ENCODE measurements at regions not wholly inside any gene's neighbourhood (a gene's known extent, or its start where the extent isn't known, plus 50 kb on each side); places are given as distances from the start of the nearest gene placed in this dataset.

DNA sequence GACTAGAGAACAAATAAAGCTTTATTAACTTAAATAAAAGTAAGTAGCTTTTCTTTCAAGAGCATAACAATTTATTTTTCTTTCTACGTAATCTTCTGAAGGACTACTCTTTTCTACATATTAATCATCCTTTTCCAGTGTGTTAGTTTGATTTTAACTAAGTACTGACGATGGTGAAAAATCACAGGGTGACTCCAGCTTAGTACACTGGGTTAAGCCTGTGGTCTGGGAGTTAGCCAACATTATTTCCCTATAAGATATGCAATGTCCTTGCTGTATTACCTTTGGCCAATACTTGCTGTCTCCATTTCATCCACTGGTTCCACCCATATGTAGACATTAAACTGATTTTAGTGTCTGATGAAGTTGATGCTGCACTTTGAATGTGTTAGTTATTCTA, 508.6 kb upstream of the SUCLG2 start:
- no peak for DNase-seq (ENCODE audit: low spot score)

DNA sequence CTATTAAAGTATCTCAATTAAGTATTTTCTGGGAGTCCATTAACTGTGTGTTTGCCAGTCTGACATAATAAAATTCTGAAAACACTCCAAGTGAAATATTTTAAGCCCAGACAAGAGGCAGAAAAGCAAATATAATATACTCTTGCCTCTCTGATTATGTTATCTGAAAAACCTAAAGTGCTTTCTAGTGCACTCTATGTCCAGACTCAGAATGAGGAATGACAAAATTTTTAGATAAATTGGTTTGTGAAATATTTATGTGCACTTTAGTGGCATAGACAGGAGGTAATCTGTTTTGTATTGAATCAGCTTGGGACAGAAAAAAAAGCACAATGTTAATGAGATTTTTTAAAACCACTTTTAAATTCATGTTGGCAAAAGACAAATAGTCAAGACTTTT, 508.2 kb upstream of the SUCLG2 start:
- DNase-seq (ENCODE audit: low spot score), result no peak

DNA sequence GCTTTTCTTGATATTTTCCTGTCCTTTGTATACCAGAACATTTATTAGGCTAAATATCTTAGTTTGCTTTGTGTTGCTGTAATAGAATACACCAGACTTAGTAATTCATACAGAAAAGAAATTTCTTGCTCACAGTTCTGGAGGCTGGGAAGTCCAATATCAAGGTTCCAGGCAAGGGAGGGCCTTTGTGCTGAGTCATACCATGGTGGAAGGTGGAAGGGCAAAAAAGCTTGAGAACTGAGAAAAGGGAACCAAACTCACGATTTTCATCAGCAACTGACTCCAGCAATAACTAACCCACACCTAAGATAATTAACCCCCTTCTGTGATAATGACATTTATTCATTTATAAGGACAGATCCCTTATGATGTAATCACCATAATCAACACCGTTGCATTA, 496.9 kb upstream of the SUCLG2 start:
- DNase-seq (ENCODE audit: low spot score), result no peak

DNA sequence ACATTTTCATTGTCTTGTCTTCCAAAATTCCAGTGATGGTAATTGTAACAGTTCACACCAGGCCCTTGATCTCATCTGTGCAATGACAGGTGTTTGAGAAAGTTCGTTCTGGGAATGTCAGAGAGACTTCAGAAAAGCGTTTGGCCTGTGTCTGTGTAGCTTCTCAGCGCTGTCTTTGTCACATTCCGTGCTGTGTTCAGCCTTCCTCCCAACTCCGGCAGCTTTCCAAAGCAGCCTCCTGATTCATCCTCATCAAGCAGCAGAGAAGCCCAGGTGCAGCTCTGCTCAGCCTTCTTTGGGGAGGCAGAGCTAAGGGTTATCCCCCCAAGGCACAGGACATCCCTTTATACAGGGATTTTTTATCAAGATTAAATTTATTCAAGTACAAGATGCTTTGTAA, 494.0 kb upstream of the SUCLG2 start:
- DNase-seq (ENCODE audit: low spot score), result no peak

DNA sequence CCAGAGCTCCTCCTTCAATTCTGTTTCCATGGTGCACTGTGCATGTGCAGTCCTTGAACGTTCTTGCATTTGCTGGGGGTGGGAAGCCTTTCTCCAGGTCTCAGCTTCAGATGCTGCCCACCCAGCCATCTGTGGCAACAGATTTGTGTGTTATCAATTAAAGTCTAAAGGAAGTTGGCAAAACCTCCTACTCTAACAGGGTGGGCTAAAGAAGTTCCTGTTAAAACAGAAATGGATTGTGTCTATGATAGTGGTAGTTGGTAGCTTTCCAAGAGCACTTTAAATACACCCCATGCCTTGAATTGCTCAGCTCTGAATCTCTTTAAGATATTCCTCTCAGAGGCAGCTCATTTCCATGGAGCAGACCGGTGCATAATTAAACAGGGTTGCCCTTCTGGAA, 488.0 kb upstream of the SUCLG2 start:
- no peak for DNase-seq (ENCODE audit: low spot score)

DNA sequence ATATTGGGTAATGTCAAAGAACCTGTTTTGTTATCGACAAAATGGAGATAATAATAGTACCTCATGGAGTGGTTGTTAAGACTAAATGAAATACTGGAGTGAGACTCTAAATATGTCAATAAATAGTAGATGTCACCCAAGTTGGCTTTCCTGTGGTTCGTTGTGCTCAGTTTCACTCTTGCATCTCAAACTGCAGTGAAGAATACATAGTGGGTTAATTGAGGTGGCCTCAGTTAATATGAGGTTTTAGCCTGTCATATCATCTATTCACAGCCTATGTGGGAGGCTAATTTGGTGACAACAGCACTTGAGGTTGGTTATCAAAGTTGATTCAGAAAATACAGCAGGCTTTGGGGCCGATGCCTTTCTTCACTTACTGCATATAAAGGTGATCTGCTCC, 485.5 kb upstream of the SUCLG2 start:
- no peak for DNase-seq (ENCODE audit: low spot score)

DNA sequence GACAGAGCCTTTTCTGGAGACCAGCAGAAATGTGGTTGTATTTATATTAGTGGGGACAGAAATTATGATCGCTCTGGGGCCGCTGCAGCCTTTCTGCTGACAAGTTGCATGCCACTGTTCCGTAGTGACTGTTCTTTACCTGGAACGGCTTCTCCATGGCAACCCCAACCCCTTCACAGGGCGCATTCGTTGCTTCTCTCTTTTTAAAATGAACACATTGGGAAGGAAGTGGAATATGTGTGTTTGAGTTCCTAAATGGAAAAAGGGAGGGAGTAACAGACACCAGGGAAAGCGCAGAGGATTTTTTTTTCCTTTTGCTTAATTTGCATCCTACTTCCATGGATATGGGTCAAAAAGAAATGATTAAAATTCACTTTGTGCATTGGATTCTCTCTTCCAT, 482.0 kb upstream of the SUCLG2 start:
- DNase-seq (ENCODE audit: low spot score), result no peak

DNA sequence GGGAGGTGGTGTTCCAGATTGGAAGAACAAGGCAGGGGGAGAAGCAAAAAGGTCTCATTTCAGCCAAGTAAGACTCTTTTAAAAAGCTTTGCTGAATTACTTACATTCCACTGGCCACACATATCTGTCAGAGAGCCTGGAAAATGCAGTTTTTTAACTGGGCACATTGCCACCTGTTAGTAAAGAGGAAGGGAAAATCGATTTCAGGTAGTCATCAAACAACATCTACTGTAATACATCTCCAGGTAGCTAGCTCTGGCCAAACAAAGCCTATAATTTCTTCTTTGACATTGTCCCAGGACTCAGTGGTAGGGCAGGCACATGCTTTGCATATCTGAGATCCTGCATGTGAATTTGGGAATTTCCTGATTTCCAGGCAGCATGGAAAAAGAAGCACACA, 480.7 kb upstream of the SUCLG2 start:
- DNase-seq (ENCODE audit: low spot score), result no peak

DNA sequence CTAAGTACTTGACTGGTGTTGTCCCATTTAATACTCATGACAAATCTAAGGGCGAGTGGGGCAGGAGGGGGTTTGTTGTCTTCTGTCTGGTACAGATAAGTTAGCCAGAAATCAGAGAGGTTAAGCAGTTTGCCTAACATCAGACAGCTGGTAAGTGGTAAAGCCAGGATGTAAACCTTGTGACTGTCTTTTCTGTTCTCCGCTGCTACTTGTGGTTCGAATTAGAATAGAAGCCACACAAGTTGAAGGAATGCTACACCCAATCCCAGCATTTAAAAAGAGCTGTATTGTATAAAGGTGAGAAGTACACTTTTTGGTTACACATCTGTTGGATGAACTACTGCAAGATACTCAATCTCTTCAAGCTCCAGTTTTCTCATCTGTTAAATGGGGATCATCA, 474.7 kb upstream of the SUCLG2 start:
- DNase-seq (ENCODE audit: low spot score), result no peak

DNA sequence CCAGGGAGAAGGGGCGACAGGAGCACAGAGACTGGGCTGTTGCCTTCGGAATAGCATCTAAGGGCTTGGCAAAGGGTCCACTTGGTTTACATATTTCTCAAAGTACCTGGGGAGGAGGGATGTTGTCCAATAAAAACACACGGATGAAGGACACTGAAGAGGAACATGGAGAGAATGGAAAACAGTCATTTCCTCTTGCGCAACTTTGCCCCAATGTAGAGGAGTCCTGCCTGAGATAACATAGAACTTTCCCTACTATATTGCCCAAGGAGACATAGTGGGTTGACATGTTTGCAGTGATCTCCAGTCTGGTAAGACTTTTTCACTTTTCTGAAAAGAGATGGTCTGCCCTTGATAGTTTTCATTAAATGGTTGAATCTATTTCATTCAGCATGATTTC, 468.8 kb upstream of the SUCLG2 start:
- no peak for DNase-seq (ENCODE audit: low spot score)

DNA sequence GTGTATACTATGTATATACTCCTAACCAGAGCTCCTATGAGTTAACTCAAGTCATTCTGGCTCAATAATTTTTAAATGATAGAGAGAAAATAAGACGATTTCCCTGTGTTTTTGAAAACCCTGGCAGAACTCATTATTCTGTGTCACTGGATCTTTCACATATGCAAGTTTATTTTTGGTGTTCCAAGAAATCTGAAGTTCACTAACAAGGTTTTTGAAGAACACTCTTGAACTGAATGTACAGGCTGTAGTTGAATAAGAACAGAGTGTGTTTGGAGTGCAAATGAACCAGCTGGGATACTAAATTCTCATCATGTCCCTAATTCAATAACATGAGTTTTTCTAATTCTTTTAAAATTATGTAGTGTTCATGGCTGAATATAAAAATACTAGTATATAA, 466.9 kb upstream of the SUCLG2 start:
- no peak for DNase-seq (ENCODE audit: low spot score)

DNA sequence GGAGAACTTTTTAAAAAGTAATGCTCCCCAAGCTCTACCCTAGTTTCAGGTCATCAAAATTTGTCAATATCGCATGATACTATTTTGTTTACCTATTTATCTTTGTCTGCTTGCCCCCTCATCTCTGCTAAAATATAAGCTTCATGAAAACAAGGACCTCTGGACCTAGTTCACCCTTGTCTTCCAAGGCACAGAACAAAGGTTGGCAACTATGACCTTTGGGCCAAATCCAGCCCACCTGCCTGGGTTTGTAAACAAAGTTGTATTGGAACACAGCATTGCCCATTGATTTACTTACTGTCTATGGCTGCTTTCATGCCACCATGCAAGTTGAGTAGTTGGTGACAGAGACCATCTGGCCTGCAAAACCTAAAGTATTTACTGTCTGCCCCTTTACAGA, 462.2 kb upstream of the SUCLG2 start:
- no peak for DNase-seq (ENCODE audit: low spot score)

DNA sequence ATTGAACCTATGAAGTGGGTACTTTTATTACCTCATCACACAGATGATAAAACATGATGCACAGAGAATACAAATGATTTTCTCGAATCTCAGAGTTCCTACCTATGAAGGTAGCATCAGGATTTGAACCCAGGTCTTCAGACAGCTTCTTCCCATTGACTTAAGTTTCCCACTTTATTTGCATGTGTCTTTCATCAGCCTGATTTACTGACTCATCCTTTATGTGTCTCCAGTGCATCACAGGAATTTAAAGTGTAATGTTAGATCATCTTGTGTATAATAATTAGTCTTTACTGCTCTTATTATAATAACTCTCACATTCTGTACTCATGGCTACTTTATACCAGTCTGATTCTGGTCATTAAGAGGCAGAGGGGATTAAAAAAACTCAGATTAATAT, 449.4 kb upstream of the SUCLG2 start:
- no peak for DNase-seq (ENCODE audit: low spot score)

DNA sequence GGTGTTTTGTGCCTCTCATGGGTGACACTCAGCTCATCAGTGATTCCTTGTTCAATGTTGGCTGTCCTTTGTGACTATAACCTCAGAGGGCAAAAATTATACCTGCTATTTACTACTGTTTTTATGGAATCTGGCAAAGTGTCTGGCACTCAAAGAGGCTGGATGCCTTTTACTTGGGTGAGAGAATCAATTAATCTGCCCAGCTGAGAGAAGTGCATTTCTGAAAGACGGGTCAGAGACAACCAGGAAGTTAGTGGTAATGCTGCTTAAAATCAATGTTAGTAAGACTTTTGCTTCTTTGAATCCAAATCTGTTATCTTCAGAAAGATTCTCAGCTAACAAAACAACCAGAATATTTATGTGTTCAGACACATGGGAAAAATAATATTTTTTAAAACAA, 436.2 kb upstream of the SUCLG2 start:
- DNase-seq (ENCODE audit: low spot score), result no peak

DNA sequence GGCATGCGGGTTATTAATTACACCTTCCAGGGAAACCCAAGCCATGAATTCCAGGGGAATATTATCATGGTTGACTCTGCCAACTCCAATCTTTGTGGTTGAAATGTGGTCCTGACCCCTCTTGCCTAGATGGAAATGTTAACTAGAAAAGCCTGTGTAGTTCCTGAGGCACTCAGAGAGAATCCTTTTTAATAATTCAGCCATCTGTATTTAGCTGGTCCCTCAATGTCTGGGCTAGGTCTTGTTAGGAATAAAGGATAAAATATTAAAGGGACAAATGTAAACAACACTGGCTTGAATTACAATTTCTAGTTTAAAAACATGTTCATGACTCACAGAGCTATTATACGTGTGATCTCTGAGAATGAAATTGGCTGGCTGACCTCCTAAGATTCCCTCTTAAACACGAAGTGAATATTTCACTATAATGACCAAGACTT, 435.2 kb upstream of the SUCLG2 start:
- no peak for DNase-seq (ENCODE audit: low spot score)

DNA sequence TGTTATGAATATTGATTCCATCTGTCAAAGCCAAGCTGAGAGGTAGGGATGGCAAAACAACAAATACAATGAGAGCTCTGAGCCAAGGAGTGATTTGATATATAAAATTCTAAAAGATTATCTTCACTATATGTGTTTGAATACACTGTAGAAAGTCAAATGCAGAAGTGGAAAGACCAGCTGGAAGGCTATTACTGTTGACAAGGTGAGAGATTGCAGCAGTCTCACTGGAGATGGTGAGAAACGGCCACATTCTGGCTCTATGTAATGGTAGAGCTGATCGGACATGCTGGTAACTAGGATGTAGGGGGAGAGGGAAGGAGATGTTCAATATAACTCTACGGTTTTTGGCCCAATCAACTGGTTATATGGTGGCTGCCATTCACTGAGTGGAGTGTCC, 434.2 kb upstream of the SUCLG2 start:
- no peak for DNase-seq (ENCODE audit: low spot score)

DNA sequence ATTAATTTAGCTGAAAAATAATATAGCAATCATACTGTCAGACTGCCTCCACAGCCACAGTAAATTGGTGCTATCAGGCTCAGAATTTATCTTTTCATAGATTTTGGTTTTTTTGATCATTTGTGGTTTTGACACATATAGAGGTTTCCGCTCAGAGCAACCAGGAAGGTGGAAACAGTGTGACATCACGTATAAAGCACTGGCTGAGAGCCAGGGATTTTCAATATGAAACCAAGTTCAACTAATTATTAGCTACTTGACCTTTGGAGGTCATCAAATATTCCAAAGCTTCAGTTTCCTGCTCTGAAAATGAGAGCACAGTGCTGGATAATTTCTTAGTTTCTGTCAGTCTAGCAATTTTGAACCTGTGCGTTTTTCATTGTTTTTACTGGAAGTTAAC, 433.8 kb upstream of the SUCLG2 start:
- DNase-seq (ENCODE audit: low spot score), result no peak

DNA sequence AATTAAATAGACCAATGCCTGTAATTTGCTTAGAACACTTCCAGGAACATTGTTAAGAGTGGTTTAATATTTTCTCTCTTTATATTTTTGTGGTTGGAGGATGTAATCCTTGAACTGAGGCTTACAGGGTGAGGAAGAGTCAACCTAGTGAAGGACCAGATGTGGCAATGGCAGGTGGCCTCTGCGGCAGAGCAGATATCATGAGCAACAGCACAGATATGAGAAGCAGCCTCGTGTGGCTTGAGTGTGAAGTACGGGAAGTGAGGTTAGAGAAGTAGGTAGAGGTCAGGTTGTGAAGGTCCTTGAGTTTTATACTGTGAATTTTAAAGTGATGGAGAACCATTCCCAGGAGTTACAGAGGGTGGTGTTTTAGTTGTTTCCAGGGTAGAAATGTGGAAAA, 417.6 kb upstream of the SUCLG2 start:
- no peak for DNase-seq (ENCODE audit: low spot score)

DNA sequence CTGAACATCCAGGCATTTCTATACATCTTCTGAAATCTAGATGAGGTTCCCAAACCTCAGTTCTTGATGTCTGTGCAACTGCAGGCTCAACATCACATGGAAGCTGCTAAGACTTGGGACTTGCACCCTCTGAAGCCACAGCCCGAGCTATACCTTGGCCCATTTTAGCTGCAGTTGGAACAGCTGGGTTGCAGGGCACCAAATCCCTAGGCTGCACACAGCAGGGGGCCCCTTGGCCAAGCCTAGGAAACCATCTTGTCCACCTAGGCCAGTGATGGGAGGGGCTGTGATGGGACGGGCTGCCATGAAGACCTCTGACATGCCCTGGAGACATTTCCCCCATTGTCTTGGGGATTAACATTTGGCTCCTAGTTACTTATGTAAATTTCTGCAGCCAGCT, 415.8 kb upstream of the SUCLG2 start:
- no peak for DNase-seq (ENCODE audit: low spot score)

DNA sequence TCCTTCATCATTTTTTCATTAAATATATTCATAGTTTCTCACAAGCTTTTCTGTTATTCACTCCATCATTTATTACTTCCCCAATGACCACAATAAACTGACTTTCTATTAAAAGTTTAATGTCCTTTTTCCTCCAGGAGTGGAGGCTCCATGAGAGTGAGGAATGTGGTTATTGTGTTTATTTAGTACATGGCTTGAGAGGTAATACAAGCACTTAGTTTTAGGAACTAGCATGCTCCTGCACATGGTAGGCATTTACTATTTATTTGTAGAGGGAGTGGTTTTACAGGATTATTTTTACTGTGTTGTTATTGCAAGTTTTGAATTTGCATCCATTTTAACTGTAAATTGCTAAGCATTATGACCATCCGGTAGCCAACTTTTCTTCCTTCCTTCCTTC, 412.9 kb upstream of the SUCLG2 start:
- DNase-seq (ENCODE audit: low spot score), result no peak

DNA sequence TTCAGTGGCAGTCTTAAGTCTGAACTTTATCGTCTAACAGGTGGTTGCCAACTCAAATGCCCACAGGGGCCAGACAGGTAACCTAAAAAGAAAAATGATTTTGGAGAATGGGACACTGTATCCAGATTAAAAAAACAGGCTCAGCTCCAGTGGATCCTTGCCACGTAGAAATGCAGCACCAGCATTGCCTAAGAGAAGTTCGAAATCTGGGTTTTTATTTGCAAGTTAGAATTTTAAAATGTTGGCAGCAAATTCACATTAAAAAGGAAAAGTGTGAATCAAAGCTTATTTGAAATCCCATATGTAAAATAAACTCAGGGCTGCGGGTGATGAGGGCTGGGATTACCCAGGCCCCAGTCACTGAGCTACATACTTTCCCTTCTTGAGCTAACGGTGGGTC, 408.5 kb upstream of the SUCLG2 start:
- no peak for DNase-seq (ENCODE audit: low spot score)

DNA sequence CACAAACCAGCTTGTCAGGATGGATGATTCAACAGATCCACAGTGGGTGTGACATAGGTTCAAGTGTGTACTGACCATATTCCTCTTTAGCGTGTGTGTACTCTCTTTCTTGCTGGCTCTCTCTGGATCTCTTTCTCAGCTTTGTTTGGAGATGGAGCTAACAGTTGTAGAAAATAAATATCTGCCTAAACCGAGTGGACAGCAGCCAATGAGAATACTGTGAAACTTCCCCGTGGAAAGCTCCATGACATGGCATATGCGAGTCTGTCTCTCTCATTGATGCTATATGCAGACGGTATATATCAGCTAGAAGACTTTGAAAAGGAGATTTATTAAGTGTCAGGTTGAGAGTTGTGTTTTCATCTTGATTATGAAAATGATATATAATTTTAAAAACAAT, 406.5 kb upstream of the SUCLG2 start:
- DNase-seq (ENCODE audit: low spot score), result no peak

DNA sequence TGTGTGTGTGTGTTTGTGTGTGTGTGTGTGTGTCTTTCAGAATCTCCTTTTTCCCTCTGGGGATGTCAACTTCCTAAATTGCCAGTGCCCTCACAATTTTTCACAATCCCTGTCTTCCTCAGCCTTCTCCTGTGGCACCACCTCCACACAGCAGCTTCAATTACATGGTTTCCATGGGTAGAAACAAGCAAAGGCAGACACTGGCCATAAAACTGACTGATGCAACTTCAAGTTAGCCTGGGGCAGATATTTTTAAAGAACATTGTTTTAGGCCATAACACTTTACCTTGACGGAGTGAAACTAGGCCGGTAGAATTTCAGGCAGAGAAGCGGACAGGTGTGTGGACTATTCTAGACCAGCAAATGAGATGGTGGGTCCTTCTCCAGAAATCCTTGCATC, 405.8 kb upstream of the SUCLG2 start:
- DNase-seq (ENCODE audit: low spot score), result no peak

DNA sequence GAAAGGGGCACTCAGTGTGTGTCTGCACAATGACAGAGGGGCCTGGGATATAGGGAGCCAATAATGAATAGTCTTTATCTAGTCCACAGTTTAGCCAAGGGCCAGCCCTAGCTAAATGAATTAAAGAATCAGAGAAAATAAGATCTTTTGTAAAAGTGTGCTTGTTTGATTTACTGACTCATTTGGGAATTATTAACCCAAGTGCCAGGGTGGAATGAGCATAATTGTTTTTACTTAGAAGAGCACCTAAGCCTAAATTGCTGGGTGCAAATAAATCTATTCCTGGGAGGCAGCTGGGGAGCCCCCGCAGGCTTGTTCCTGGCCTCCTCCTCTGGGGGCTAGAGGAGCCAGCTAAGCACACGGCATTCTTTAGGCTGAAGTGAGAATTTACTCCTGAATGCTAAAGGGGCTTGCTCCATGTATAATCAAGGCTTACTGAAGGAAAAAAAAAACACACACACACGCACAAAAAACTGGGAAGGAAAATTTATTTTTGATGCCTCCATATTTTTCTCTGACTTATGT, 405.3 kb upstream of the SUCLG2 start:
- no peak for DNase-seq (ENCODE audit: low spot score)

DNA sequence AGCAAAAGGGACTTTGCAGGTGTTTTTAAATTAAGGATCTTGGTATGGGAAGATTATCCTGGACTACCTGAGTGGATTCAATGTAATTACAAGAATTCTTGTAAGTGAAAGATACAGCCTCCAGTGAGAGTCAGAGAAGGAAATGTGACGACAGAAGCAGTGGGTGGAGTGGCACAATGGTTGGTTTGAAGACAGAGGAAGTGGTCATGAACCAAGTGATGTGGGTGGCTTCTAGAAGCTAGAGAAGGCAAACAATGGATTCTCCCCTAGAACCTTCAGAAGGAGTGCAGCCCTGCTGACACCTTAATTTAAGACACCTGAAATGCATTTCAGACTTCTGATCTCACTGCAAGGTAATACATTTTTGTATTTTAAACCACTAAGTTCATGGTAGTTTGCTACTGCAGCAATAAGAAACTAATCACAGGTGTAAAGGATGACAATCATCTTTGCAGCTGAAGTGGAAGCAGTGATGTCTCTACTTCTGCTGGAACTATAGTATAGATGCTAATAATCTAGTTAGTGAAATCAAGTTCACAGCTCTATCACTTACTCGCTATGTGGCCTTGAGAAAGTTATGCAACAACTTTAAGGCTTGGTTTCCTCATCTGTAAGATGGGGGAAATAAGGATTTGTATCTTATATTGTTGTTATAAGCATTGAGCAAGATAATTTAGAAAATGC, 403.4 kb upstream of the SUCLG2 start:
- DNase-seq (ENCODE audit: low spot score), result no peak
